HL-60 (cell line): ENCODE measurements at regions not wholly inside any gene's neighbourhood (a gene's known extent, or its start where the extent isn't known, plus 50 kb on each side); places are given as distances from the start of the nearest gene placed in this dataset.

ENCODE experiments used
- DNase-seq, 2 experiments: peaks; one replicate each; pipeline ENCODE4 v3.0.0-alpha.2; 2010 to 2020; ENCODE audit warnings: low read depth in 1 of 2, low spot score in 1 of 2
- H3K27ac ChIP-seq: fragments of 250-450 bp; sonication (Bioruptor Pico); replicated peaks from 2 replicates; pipeline ENCODE4 v1.5.1; 2020; ENCODE audit warnings: mild to moderate bottlenecking, moderate library complexity
- H3K27me3 ChIP-seq: fragments of 250-450 bp; sonication (Bioruptor Pico); 2 replicates; pipeline ENCODE4 v1.5.1; 2021; ENCODE audit warnings: mild to moderate bottlenecking, moderate library complexity; ENCODE audit not compliant: insufficient read depth, poor library complexity, severe bottlenecking
- H3K4me3 ChIP-seq: replicated peaks from 2 replicates; pipeline ENCODE4 v1.5.1; 2011; ENCODE audit warnings: mild to moderate bottlenecking, control low read depth, low read length; ENCODE audit not compliant: insufficient read depth
- CTCF ChIP-seq: IDR thresholded peaks from one replicate; pipeline ENCODE4 v1.5.1; 2011; ENCODE audit warnings: low read length, control low read depth, inconsistent platforms; ENCODE audit not compliant: insufficient read depth
- GABPA ChIP-seq: IDR thresholded peaks from 2 replicates; pipeline ENCODE4 v1.6.1; 2012; ENCODE audit warnings: low read depth
- POLR2AphosphoS5 ChIP-seq: IDR thresholded peaks from 2 replicates; pipeline ENCODE4 v1.6.1; 2012; ENCODE audit warnings: low read depth
- REST ChIP-seq: IDR thresholded peaks from 2 replicates; pipeline ENCODE4 v1.6.1; 2012; ENCODE audit warnings: low read depth; ENCODE audit not compliant: insufficient replicate concordance
- SPI1 ChIP-seq: IDR thresholded peaks from 2 replicates; pipeline ENCODE4 v1.6.1; 2012; ENCODE audit warnings: low read depth, mild to moderate bottlenecking, borderline replicate concordance

- Histone ChIP-seq H3K27me3 (peaks cover 41% of the 10 kb centered on the region), H3K27ac (no peak overlapping the region), H3K4me3 (no peak overlapping the region)
- no peak for TF ChIP-seq POLR2AphosphoS5
- TF ChIP-seq SPI1, result no peak
- no peak for TF ChIP-seq CTCF
- TF ChIP-seq GABPA, result no peak
- TF ChIP-seq REST, result no peak
- no peak for DNase-seq
These were observed 497.4 kb upstream of the ZFHX3 start for GRCh38 chr16:73545290-73545689.

GRCh38 chr16:73544826-73545225 is 496.9 kb upstream of the ZFHX3 start:
- Histone ChIP-seq H3K27me3 (peaks cover 41% of the 10 kb centered on the region), H3K27ac (no peak overlapping the region), H3K4me3 (no peak overlapping the region)
- DNase-seq, result no peak
- TF ChIP-seq REST (no peak), CTCF (no peak), SPI1 (no peak), POLR2AphosphoS5 (no peak)

- no peak overlapping the region for H3K27ac ChIP-seq
- no peak for TF ChIP-seq CTCF
- no peak for TF ChIP-seq GABPA
- TF ChIP-seq POLR2AphosphoS5, result no peak
- TF ChIP-seq REST, result no peak
- TF ChIP-seq SPI1, result no peak
- DNase-seq, result no peak
- H3K27me3 ChIP-seq, result peaks cover 41% of the 10 kb centered on the region
- H3K4me3 ChIP-seq, result no peak overlapping the region
These were observed 496.2 kb upstream of the ZFHX3 start for GRCh38 chr16:73543970-73544599.
